ENCODE measurements at regions not wholly inside any gene's neighbourhood (a gene's known extent, or its start where the extent isn't known, plus 50 kb on each side); places are given as distances from the start of the nearest gene placed in this dataset.

DNA sequence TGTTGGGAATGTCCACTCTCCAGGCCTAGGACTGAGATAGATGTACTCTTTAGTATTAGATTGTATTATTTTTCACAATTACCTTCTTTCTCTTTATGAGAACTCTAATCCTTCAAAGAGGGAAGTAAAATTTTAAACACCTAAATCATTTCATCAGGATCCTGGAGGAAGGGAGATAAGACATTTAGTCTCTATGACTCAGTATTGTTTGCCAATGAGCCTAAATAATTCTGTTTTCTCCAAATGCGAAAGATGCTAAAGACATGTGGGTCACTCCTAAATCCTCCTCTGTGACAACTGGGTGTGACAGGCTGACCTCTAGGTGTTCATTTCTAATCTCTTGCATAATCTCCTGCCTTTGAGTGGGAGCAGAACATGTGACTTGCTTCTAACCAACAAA, 1736.6 kb upstream of the MIR17HG start:
- no peak overlapping the region for H3K4me3 ChIP-seq (replicated peaks; ENCODE audit: insufficient read depth, low read length)
- H3K27ac ChIP-seq (replicated peaks) = no peak overlapping the region
- TF ChIP-seq, protein P1, sequence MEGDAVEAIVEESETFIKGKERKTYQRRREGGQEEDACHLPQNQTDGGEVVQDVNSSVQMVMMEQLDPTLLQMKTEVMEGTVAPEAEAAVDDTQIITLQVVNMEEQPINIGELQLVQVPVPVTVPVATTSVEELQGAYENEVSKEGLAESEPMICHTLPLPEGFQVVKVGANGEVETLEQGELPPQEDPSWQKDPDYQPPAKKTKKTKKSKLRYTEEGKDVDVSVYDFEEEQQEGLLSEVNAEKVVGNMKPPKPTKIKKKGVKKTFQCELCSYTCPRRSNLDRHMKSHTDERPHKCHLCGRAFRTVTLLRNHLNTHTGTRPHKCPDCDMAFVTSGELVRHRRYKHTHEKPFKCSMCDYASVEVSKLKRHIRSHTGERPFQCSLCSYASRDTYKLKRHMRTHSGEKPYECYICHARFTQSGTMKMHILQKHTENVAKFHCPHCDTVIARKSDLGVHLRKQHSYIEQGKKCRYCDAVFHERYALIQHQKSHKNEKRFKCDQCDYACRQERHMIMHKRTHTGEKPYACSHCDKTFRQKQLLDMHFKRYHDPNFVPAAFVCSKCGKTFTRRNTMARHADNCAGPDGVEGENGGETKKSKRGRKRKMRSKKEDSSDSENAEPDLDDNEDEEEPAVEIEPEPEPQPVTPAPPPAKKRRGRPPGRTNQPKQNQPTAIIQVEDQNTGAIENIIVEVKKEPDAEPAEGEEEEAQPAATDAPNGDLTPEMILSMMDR (IDR thresholded peaks at IDR 0.05; ENCODE audit: insufficient read depth, low read length) = no peak
- TF ChIP-seq POLR2AphosphoS5 (IDR thresholded peaks at IDR 0.05; ENCODE audit: low read depth) = no peak
- DNase-seq (ENCODE audit: low read depth in 1 of 2, low spot score in 1 of 2) = no peak
- H3K27me3 ChIP-seq (ENCODE audit: insufficient read depth, poor library complexity, severe bottlenecking) = no peaks in the 10 kb centered on the region

- no peak overlapping the region for H3K27ac ChIP-seq (replicated peaks)
- TF ChIP-seq, protein P2, sequence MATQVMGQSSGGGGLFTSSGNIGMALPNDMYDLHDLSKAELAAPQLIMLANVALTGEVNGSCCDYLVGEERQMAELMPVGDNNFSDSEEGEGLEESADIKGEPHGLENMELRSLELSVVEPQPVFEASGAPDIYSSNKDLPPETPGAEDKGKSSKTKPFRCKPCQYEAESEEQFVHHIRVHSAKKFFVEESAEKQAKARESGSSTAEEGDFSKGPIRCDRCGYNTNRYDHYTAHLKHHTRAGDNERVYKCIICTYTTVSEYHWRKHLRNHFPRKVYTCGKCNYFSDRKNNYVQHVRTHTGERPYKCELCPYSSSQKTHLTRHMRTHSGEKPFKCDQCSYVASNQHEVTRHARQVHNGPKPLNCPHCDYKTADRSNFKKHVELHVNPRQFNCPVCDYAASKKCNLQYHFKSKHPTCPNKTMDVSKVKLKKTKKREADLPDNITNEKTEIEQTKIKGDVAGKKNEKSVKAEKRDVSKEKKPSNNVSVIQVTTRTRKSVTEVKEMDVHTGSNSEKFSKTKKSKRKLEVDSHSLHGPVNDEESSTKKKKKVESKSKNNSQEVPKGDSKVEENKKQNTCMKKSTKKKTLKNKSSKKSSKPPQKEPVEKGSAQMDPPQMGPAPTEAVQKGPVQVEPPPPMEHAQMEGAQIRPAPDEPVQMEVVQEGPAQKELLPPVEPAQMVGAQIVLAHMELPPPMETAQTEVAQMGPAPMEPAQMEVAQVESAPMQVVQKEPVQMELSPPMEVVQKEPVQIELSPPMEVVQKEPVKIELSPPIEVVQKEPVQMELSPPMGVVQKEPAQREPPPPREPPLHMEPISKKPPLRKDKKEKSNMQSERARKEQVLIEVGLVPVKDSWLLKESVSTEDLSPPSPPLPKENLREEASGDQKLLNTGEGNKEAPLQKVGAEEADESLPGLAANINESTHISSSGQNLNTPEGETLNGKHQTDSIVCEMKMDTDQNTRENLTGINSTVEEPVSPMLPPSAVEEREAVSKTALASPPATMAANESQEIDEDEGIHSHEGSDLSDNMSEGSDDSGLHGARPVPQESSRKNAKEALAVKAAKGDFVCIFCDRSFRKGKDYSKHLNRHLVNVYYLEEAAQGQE (IDR thresholded peaks at IDR 0.05; ENCODE audit: insufficient replicate concordance, low read depth) = no peak
- TF ChIP-seq POLR2AphosphoS5 (IDR thresholded peaks at IDR 0.05; ENCODE audit: low read depth) (no peak), GABPA (IDR thresholded peaks at IDR 0.05; ENCODE audit: low read depth) (no peak), SPI1 (IDR thresholded peaks at IDR 0.05; ENCODE audit: borderline replicate concordance, low read depth) (no peak)
- TF ChIP-seq, protein P1 (IDR thresholded peaks at IDR 0.05; ENCODE audit: insufficient read depth, low read length) = no peak
- H3K27me3 ChIP-seq (ENCODE audit: insufficient read depth, poor library complexity, severe bottlenecking) = no peaks in the 10 kb centered on the region
- no peak for DNase-seq (ENCODE audit: low read depth in 1 of 2, low spot score in 1 of 2)
- no peak overlapping the region for H3K4me3 ChIP-seq (replicated peaks; ENCODE audit: insufficient read depth, low read length)
These were observed 1719.5 kb upstream of the MIR17HG start for GRCh38 chr13:89627996-89628395.

DNA sequence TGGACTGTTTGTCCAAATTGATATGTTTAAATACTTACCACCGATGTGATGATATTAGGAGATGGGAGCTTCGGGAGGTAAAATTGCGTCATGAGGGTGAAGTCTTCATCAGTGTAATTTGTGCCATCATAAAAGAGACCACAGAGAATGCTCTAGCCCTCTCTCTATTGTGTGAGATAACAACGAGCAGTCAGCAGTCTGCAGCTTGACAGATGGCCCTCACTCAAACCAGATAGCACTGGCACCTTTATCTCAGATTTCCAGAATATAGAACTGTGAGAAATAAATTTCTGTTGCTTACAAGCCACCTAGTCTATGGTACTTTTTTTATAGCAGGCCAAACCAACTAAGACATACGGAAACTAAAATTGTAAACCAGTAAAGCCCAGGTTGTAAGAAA, 1718.9 kb upstream of the MIR17HG start:
- TF ChIP-seq, protein P2 (IDR thresholded peaks at IDR 0.05; ENCODE audit: insufficient replicate concordance, low read depth) = no peak
- TF ChIP-seq, protein P1 (IDR thresholded peaks at IDR 0.05; ENCODE audit: insufficient read depth, low read length) = no peak
- TF ChIP-seq POLR2AphosphoS5 (IDR thresholded peaks at IDR 0.05; ENCODE audit: low read depth) (no peak), SPI1 (IDR thresholded peaks at IDR 0.05; ENCODE audit: borderline replicate concordance, low read depth) (no peak), GABPA (IDR thresholded peaks at IDR 0.05; ENCODE audit: low read depth) (no peak)
- no peak for DNase-seq (ENCODE audit: low read depth in 1 of 2, low spot score in 1 of 2)
- Histone ChIP-seq H3K27me3 (ENCODE audit: insufficient read depth, poor library complexity, severe bottlenecking) (no peaks in the 10 kb centered on the region), H3K27ac (replicated peaks) (no peak overlapping the region), H3K4me3 (replicated peaks; ENCODE audit: insufficient read depth, low read length) (no peak overlapping the region)

GRCh38 chr13:89650226-89650625, 1697.3 kb upstream of the MIR17HG start:
- Histone ChIP-seq H3K27me3 (ENCODE audit: insufficient read depth, poor library complexity, severe bottlenecking) (no peaks in the 10 kb centered on the region), H3K4me3 (replicated peaks; ENCODE audit: insufficient read depth, low read length) (no peak overlapping the region), H3K27ac (replicated peaks) (no peak overlapping the region)
- TF ChIP-seq POLR2AphosphoS5 (IDR thresholded peaks at IDR 0.05; ENCODE audit: low read depth) (no peak), SPI1 (IDR thresholded peaks at IDR 0.05; ENCODE audit: borderline replicate concordance, low read depth) (no peak), GABPA (IDR thresholded peaks at IDR 0.05; ENCODE audit: low read depth) (no peak)
- TF ChIP-seq, protein P1 (IDR thresholded peaks at IDR 0.05; ENCODE audit: insufficient read depth, low read length) = no peak
- TF ChIP-seq, protein P2 (IDR thresholded peaks at IDR 0.05; ENCODE audit: insufficient replicate concordance, low read depth) = no peak
- DNase-seq (ENCODE audit: low read depth in 1 of 2, low spot score in 1 of 2) = no peak
